Fibroblast of lung (primary cell): ENCODE measurements at regions not wholly inside any gene's neighbourhood (a gene's known extent, or its start where the extent isn't known, plus 50 kb on each side); places are given as distances from the start of the nearest gene placed in this dataset.

Source experiments
- DNase-seq, 2 donors: peaks; one replicate each; pipeline versions ENCODE4 v3.0.0 to v3.0.0-alpha.2; 2010; ENCODE audit warnings: low read depth in 2 of 2
- H2AFZ ChIP-seq: 2 replicates; pipeline ENCODE4 v1.5.1; 2012; ENCODE audit warnings: low read length, control low read depth, inconsistent platforms
- H3K27ac ChIP-seq: 2 replicates; pipeline ENCODE4 v1.5.1; 2011; ENCODE audit warnings: low read length, control low read depth; ENCODE audit not compliant: insufficient read depth
- H3K27me3 ChIP-seq: 2 replicates; pipeline ENCODE4 v1.5.1; 2011; ENCODE audit warnings: mild to moderate bottlenecking, low read length; ENCODE audit not compliant: control insufficient read depth, insufficient read depth
- H3K36me3 ChIP-seq: 2 replicates; pipeline ENCODE4 v1.5.1; 2011; ENCODE audit warnings: low read length; ENCODE audit not compliant: control insufficient read depth, insufficient read depth
- H3K4me1 ChIP-seq: 2 replicates; pipeline ENCODE4 v1.5.1; 2011; ENCODE audit warnings: low read length; ENCODE audit not compliant: control insufficient read depth, insufficient read depth; ENCODE audit errors: extremely low read depth
- H3K4me2 ChIP-seq: 2 replicates; pipeline ENCODE4 v1.5.1; 2011; ENCODE audit warnings: low read length, control low read depth; ENCODE audit not compliant: insufficient read depth; ENCODE audit errors: extremely low read depth
- H3K4me3 ChIP-seq, 4 experiments: fragments of 200-600 bp in 1 of 4; sonication (generic) in 1 of 4; replicated peaks in 1 of 4; 2 replicates each; pipeline ENCODE4 v1.5.1; 2011 to 2016; ENCODE audit warnings: low read length in 4 of 4, low read depth in 3 of 4, mild to moderate bottlenecking in 3 of 4, control low read depth in 2 of 4, inconsistent platforms in 1 of 4, mixed read lengths in 1 of 4; ENCODE audit not compliant: insufficient read depth in 1 of 4; ENCODE audit errors: control extremely low read depth in 1 of 4
- H3K79me2 ChIP-seq: 2 replicates; pipeline ENCODE4 v1.5.1; 2012; ENCODE audit warnings: mild to moderate bottlenecking, low read length, inconsistent platforms; ENCODE audit not compliant: control insufficient read depth, insufficient read depth
- H3K9ac ChIP-seq: 2 replicates; pipeline ENCODE4 v1.5.1; 2011; ENCODE audit warnings: mild to moderate bottlenecking, low read length, control low read depth; ENCODE audit not compliant: insufficient read depth
- H3K9me3 ChIP-seq: 2 replicates; pipeline ENCODE4 v1.5.1; 2012; ENCODE audit warnings: low read depth, low read length; ENCODE audit not compliant: control insufficient read depth, insufficient read depth
- H4K20me1 ChIP-seq: 2 replicates; pipeline ENCODE4 v1.5.1; 2011; ENCODE audit warnings: low read length; ENCODE audit not compliant: control insufficient read depth, insufficient read depth; ENCODE audit errors: extremely low read depth
- CTCF ChIP-seq, 2 donors: IDR thresholded peaks in 1 of 2; conservative IDR thresholded peaks in 1 of 2; 1 replicate in 1 of 2; 2 replicates in 1 of 2; pipeline ENCODE4 v1.5.1; 2011 to 2012; ENCODE audit warnings: low read length in 2 of 2, control low read depth in 1 of 2, inconsistent platforms in 1 of 2, low read depth in 1 of 2, mild to moderate bottlenecking in 1 of 2
- EZH2 ChIP-seq: IDR thresholded peaks from 2 replicates; pipeline ENCODE4 v1.5.1; 2012; ENCODE audit warnings: low read length, control low read depth, mild to moderate bottlenecking; ENCODE audit errors: missing control alignments

- H3K4me2 ChIP-seq: no peak overlapping the region
Observed at GRCh38 chr7:118005026-118005425, 131.8 kb upstream of the CTTNBP2 start.

GRCh38 chr7:118006979-118007378 lies 133.7 kb upstream of the CTTNBP2 start:
- H4K20me1 ChIP-seq: peaks cover 2% of the 10 kb centered on the region
- no peaks in the 10 kb centered on the region for H3K79me2 ChIP-seq
- TF ChIP-seq CTCF (conservative IDR thresholded peaks at IDR 0.05 in 1 of 2, IDR thresholded peaks at IDR 0.05 in 1 of 2; ENCODE audit: low read depth in 1 of 2, low read length in 2 of 2) (no peak), EZH2 (no peak)
- H3K36me3 ChIP-seq: no peaks in the 10 kb centered on the region
- peak in 1 of 2 donors; percentile 6 for DNase-seq
- H3K27me3 ChIP-seq: no peaks in the 10 kb centered on the region
- no peaks in the 10 kb centered on the region for H3K4me1 ChIP-seq
- H2AFZ ChIP-seq: no peak overlapping the region
- H3K4me3 ChIP-seq: no peak overlapping the region
- no peak overlapping the region for H3K27ac ChIP-seq
- no peak overlapping the region for H3K9ac ChIP-seq
- H3K9me3 ChIP-seq: no peaks in the 10 kb centered on the region
- no peak overlapping the region for H3K4me2 ChIP-seq

More at GRCh38 chr7:118005026-118005425, 131.8 kb upstream of the CTTNBP2 start:
- H2AFZ ChIP-seq: no peak overlapping the region
- no peak overlapping the region for H3K9ac ChIP-seq
- no peak for DNase-seq
- no peaks in the 10 kb centered on the region for H3K79me2 ChIP-seq
- H3K4me3 ChIP-seq: no peak overlapping the region
- no peaks in the 10 kb centered on the region for H3K9me3 ChIP-seq
- H3K36me3 ChIP-seq: no peaks in the 10 kb centered on the region
- H4K20me1 ChIP-seq: no peaks in the 10 kb centered on the region
- TF ChIP-seq CTCF (conservative IDR thresholded peaks at IDR 0.05 in 1 of 2, IDR thresholded peaks at IDR 0.05 in 1 of 2; ENCODE audit: low read depth in 1 of 2, low read length in 2 of 2) (no peak), EZH2 (no peak)
- no peak overlapping the region for H3K27ac ChIP-seq
- H3K4me1 ChIP-seq: no peaks in the 10 kb centered on the region
- no peaks in the 10 kb centered on the region for H3K27me3 ChIP-seq

GRCh38 chr7:118009419-118009818 lies 136.2 kb upstream of the CTTNBP2 start:
- H3K9me3 ChIP-seq: no peaks in the 10 kb centered on the region
- TF ChIP-seq CTCF (conservative IDR thresholded peaks at IDR 0.05 in 1 of 2, IDR thresholded peaks at IDR 0.05 in 1 of 2; ENCODE audit: low read depth in 1 of 2, low read length in 2 of 2): no peak
- no peak overlapping the region for H3K4me2 ChIP-seq
- no peak overlapping the region for H3K27ac ChIP-seq
- no peak for DNase-seq
- no peak overlapping the region for H3K4me3 ChIP-seq
- H3K4me1 ChIP-seq: no peaks in the 10 kb centered on the region
- no peaks in the 10 kb centered on the region for H3K79me2 ChIP-seq
- no peaks in the 10 kb centered on the region for H3K36me3 ChIP-seq
- H3K9ac ChIP-seq: no peak overlapping the region
- no peak overlapping the region for H2AFZ ChIP-seq
- no peaks in the 10 kb centered on the region for H3K27me3 ChIP-seq
- H4K20me1 ChIP-seq: peaks cover 2% of the 10 kb centered on the region
